Thyroid gland (tissue), 4 donors: ENCODE measurements at regions not wholly inside any gene's neighbourhood (a gene's known extent, or its start where the extent isn't known, plus 50 kb on each side); places are given as distances from the start of the nearest gene placed in this dataset.

Source experiments
- POLR2A ChIP-seq, 2 donors: fragments of 450-650 bp; IDR thresholded peaks; one replicate each; pipeline ENCODE4 v1.6.1; 2017; ENCODE audit warnings: antibody characterized with exemption in 2 of 2, mild to moderate bottlenecking in 2 of 2, moderate library complexity in 1 of 2
- TF ChIP-seq, protein P1 (sequence below), 6 experiments: fragments of 200-600 bp in 3 of 6; fragments of 450-650 bp in 3 of 6; sonication (generic) in 3 of 6; IDR thresholded peaks; one replicate each; pipeline ENCODE4 v1.5.1; 2016 to 2019; ENCODE audit warnings: antibody characterized with exemption in 6 of 6, mild to moderate bottlenecking in 2 of 6, inconsistent platforms in 1 of 6, moderate library complexity in 1 of 6

DNA sequence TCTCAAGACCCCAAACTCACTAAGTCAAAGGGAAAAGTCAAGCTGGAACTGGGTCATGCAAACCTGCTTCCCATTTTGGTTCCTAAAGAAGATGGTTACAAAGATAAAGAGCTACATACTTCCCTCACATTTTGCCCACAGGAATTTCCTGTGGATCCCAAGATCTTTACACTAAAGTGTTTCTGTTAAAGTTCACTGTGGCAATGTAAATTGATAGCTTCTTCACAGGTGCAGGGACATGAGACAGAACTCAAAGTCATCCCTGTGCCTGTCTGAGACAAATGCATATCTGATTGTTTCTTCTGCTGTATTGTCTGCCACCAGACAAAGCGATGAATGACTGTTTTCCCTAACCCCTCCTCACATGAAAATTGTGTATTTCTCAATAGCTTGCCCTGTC, 567.8 kb downstream of the ZIC1 start:
- TF ChIP-seq, protein P1, sequence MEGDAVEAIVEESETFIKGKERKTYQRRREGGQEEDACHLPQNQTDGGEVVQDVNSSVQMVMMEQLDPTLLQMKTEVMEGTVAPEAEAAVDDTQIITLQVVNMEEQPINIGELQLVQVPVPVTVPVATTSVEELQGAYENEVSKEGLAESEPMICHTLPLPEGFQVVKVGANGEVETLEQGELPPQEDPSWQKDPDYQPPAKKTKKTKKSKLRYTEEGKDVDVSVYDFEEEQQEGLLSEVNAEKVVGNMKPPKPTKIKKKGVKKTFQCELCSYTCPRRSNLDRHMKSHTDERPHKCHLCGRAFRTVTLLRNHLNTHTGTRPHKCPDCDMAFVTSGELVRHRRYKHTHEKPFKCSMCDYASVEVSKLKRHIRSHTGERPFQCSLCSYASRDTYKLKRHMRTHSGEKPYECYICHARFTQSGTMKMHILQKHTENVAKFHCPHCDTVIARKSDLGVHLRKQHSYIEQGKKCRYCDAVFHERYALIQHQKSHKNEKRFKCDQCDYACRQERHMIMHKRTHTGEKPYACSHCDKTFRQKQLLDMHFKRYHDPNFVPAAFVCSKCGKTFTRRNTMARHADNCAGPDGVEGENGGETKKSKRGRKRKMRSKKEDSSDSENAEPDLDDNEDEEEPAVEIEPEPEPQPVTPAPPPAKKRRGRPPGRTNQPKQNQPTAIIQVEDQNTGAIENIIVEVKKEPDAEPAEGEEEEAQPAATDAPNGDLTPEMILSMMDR (IDR thresholded peaks at IDR 0.05) = no peak
- no peak for TF ChIP-seq POLR2A (IDR thresholded peaks at IDR 0.05)
